ENCODE measurements at regions not wholly inside any gene's neighbourhood (a gene's known extent, or its start where the extent isn't known, plus 50 kb on each side); places are given as distances from the start of the nearest gene placed in this dataset.

DNA sequence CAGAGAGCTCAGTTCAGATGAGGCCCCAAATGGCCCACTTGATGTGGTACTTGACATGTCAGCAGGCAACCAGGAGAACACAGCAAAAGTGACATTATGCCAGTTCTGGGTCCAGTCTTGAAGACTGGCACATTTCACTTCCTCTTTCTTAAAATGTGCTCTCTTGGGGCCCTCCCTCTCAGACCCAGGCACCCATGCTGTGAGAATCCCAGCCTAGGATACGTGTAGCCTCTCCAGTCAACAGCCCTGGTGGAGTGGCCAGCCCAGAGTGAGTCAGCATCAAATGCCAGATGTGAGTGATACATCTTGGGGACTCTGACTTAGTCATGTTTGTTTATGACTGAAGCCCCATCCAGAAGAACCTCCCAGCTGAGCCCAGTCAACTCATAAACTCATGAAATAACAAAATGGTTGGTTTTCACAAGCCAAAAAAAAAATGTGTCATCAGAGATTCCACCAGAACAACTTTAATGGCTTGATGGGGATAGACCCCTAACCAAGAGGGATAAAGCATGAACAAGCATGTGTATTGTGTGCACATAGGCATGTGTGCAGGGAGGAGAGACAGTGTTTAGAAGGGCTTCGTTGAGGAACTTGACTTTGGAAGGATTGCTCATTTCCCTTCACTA is 82.5 kb upstream of the TNRC6C start:
- peaks cover 14% of the 10 kb centered on the region for H3K9me3 ChIP-seq (ENCODE audit: low read depth, low read length)
- peak; percentile 87 for DNase-seq (ENCODE audit: insufficient read length, low spot score, missing footprints)
- no peak overlapping the region for H3K4me3 ChIP-seq (ENCODE audit: insufficient read depth, low read length)
- peaks cover 34% of the 10 kb centered on the region for H3K27me3 ChIP-seq (ENCODE audit: insufficient read depth, low read length)
- H3K36me3 ChIP-seq (ENCODE audit: insufficient read depth, low read length): no peaks in the 10 kb centered on the region
- H3K27ac ChIP-seq (ENCODE audit: low read depth, low read length): no peak overlapping the region
- no peak overlapping the region for H3K4me2 ChIP-seq (ENCODE audit: insufficient read depth, low read length)
- H4K20me1 ChIP-seq (ENCODE audit: insufficient read depth, low read length): peaks cover 3% of the 10 kb centered on the region
- H2AFZ ChIP-seq (ENCODE audit: low read length): no peak overlapping the region
- H3K4me1 ChIP-seq (ENCODE audit: insufficient read depth, low read length): peaks cover 17% of the 10 kb centered on the region
- TF ChIP-seq, protein P1, sequence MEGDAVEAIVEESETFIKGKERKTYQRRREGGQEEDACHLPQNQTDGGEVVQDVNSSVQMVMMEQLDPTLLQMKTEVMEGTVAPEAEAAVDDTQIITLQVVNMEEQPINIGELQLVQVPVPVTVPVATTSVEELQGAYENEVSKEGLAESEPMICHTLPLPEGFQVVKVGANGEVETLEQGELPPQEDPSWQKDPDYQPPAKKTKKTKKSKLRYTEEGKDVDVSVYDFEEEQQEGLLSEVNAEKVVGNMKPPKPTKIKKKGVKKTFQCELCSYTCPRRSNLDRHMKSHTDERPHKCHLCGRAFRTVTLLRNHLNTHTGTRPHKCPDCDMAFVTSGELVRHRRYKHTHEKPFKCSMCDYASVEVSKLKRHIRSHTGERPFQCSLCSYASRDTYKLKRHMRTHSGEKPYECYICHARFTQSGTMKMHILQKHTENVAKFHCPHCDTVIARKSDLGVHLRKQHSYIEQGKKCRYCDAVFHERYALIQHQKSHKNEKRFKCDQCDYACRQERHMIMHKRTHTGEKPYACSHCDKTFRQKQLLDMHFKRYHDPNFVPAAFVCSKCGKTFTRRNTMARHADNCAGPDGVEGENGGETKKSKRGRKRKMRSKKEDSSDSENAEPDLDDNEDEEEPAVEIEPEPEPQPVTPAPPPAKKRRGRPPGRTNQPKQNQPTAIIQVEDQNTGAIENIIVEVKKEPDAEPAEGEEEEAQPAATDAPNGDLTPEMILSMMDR (IDR thresholded peaks at IDR 0.05; ENCODE audit: extremely low read depth, low read depth, low read length): no peak
- H3K79me2 ChIP-seq (ENCODE audit: insufficient read depth, low read length): no peaks in the 10 kb centered on the region

DNA sequence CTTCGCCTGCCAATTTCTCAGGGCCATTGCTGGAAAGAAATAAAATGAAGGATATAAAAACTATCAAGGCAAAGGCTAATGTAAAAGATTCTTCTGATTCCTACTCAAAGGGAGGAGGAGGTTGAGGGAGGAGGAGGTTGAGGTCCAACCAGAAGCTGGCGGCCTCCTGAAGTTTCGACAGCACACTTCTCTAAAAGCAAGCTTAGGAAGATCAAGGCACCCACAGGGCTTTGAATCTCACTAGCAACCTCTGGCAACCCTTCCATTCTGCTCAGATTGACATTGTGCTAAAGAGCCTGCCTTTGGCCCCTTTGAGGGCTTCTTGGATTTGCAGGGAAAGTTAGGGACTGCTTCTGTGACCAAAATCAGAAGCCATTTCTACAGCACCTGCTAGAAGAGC is 81.5 kb upstream of the TNRC6C start:
- Histone ChIP-seq H3K27ac (ENCODE audit: low read depth, low read length) (no peak overlapping the region), H3K79me2 (ENCODE audit: insufficient read depth, low read length) (no peaks in the 10 kb centered on the region), H3K4me2 (ENCODE audit: insufficient read depth, low read length) (no peak overlapping the region), H4K20me1 (ENCODE audit: insufficient read depth, low read length) (peaks cover 7% of the 10 kb centered on the region), H3K36me3 (ENCODE audit: insufficient read depth, low read length) (no peaks in the 10 kb centered on the region), H3K9me3 (ENCODE audit: low read depth, low read length) (peaks cover 14% of the 10 kb centered on the region), H3K27me3 (ENCODE audit: insufficient read depth, low read length) (peaks cover 34% of the 10 kb centered on the region), H3K4me1 (ENCODE audit: insufficient read depth, low read length) (peaks cover 27% of the 10 kb centered on the region), H2AFZ (ENCODE audit: low read length) (no peak overlapping the region), H3K4me3 (ENCODE audit: insufficient read depth, low read length) (no peak overlapping the region)
- TF ChIP-seq, protein P1 (IDR thresholded peaks at IDR 0.05; ENCODE audit: extremely low read depth, low read depth, low read length): no peak
- DNase-seq (ENCODE audit: insufficient read length, low spot score, missing footprints): no peak

DNA sequence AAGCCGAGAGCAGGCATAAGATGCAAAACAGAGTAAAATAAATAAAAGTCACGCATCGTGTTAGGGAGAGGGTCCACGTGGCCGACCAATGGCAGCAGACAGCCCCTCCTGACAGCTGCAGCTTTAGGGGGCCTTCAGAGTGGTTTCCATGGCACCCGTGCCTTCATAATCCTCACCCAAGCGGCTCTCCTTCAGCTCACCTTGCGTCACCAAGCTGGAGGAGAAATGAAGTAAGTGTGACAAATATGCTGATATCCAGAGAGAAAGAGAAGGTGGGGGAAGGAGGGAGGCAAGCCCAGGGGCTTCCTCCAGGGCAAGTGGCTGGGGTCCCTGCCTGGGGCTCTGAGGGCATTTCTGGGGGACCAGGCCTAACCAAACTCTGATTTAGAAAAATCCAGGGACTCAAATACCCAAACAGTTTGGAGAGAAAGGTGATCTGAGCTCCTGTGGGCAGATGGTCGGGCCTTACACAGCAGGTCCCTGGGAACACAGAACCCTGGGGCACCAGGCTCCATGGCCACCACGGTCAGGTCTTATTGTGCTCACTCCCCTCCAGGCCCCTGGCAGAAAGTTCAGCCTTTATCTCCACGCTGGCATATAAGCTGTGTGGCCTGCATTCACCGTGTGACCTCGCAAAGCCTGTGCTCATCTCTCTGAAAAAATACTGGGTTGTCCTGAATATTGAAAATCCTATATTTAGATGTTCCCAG is 80.7 kb upstream of the TNRC6C start:
- Histone ChIP-seq H3K4me3 (ENCODE audit: insufficient read depth, low read length) (no peak overlapping the region), H3K79me2 (ENCODE audit: insufficient read depth, low read length) (no peaks in the 10 kb centered on the region), H2AFZ (ENCODE audit: low read length) (no peak overlapping the region), H3K27ac (ENCODE audit: low read depth, low read length) (no peak overlapping the region), H3K4me1 (ENCODE audit: insufficient read depth, low read length) (peaks cover 35% of the 10 kb centered on the region), H3K9me3 (ENCODE audit: low read depth, low read length) (peaks cover 14% of the 10 kb centered on the region), H4K20me1 (ENCODE audit: insufficient read depth, low read length) (peaks cover 12% of the 10 kb centered on the region), H3K36me3 (ENCODE audit: insufficient read depth, low read length) (no peaks in the 10 kb centered on the region), H3K4me2 (ENCODE audit: insufficient read depth, low read length) (no peak overlapping the region), H3K27me3 (ENCODE audit: insufficient read depth, low read length) (peaks cover 27% of the 10 kb centered on the region)
- TF ChIP-seq, protein P1 (IDR thresholded peaks at IDR 0.05; ENCODE audit: extremely low read depth, low read depth, low read length): no peak
- DNase-seq (ENCODE audit: insufficient read length, low spot score, missing footprints): peak; percentile 41

DNA sequence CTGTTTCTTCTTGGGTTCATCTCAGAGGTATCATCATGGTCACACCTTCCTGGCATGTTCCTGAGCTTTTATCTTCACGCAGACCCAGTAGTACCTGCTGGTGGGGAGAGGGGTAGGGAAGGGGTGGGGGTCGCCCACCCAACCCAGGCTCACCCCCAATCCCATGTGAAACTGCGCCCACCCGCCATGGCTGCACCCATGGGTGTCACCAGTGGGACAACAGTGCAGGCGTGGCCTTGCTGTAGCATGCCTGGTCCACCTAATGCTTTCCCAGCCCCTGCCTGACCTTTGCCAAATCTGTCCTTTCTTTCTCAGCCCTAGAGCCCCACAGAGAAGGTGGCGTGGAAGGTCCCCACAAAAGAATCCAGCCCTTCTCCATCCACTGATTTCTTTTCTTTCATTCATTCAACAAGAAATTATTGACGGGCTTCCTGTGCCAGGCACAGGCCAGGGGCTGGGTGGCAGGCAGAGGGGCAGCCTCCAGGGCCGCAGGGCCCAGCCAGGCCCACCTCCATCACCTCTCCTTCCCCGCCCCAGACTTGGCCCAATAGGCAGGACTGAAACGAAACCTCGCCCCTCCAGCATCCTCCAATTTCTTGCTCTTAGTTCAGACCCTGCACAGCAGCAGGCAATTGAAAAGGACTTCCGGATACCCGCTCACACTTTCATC is 79.1 kb upstream of the TNRC6C start:
- Histone ChIP-seq H3K27ac (ENCODE audit: low read depth, low read length) (no peak overlapping the region), H2AFZ (ENCODE audit: low read length) (no peak overlapping the region), H3K4me1 (ENCODE audit: insufficient read depth, low read length) (peaks cover 35% of the 10 kb centered on the region), H3K9me3 (ENCODE audit: low read depth, low read length) (peaks cover 14% of the 10 kb centered on the region), H4K20me1 (ENCODE audit: insufficient read depth, low read length) (peaks cover 9% of the 10 kb centered on the region), H3K4me2 (ENCODE audit: insufficient read depth, low read length) (no peak overlapping the region), H3K79me2 (ENCODE audit: insufficient read depth, low read length) (no peaks in the 10 kb centered on the region), H3K36me3 (ENCODE audit: insufficient read depth, low read length) (no peaks in the 10 kb centered on the region), H3K4me3 (ENCODE audit: insufficient read depth, low read length) (no peak overlapping the region), H3K27me3 (ENCODE audit: insufficient read depth, low read length) (peaks cover 18% of the 10 kb centered on the region)
- TF ChIP-seq, protein P1 (IDR thresholded peaks at IDR 0.05; ENCODE audit: extremely low read depth, low read depth, low read length): no peak
- peak; percentile 52 for DNase-seq (ENCODE audit: insufficient read length, low spot score, missing footprints)
